ENCODE measurements at regions not wholly inside any gene's neighbourhood (a gene's known extent, or its start where the extent isn't known, plus 50 kb on each side); places are given as distances from the start of the nearest gene placed in this dataset.

DNA sequence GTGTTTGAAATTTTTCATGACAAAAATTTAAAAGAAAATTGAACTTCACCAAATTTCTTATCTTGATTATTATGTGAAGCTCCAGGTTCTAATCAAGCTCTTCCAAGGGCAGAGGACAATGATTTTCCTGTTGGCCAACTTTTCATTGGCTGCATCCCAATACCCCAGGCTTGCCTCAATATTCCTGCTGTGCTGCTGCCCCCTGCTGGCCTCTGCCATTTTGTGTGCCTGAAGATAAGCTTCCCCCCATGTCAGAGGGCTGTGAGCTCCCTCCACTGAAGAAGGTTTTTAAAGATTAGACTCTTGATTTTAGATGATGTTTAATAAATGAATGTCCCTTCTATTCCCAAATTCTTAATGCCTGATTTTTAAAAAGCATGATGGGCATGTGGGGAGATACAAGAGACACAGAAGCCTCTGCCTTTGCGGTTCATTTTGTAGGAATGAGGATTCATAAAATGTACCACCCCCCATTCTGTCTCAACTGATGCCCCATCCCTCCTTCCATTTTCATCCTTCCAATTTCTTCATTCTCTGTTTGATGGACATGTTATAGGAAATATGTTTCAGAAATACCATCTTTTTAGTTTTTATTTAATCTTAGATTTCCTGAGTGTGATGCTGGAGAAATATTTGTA, 76.7 kb upstream of the RGS6 start:
- H3K36me3 Mint-ChIP-seq = no peaks in the 10 kb centered on the region
- H3K4me1 Mint-ChIP-seq = peaks cover 8% of the 10 kb centered on the region
- no peaks in the 10 kb centered on the region for H3K9me3 Mint-ChIP-seq
- no peak overlapping the region for H3K4me3 Mint-ChIP-seq
- ATAC-seq = no peak
- DNase-seq (ENCODE audit: low spot score in 2 of 2) = peak; percentile 34 to 75
- no peak overlapping the region for H3K27ac Mint-ChIP-seq

DNA sequence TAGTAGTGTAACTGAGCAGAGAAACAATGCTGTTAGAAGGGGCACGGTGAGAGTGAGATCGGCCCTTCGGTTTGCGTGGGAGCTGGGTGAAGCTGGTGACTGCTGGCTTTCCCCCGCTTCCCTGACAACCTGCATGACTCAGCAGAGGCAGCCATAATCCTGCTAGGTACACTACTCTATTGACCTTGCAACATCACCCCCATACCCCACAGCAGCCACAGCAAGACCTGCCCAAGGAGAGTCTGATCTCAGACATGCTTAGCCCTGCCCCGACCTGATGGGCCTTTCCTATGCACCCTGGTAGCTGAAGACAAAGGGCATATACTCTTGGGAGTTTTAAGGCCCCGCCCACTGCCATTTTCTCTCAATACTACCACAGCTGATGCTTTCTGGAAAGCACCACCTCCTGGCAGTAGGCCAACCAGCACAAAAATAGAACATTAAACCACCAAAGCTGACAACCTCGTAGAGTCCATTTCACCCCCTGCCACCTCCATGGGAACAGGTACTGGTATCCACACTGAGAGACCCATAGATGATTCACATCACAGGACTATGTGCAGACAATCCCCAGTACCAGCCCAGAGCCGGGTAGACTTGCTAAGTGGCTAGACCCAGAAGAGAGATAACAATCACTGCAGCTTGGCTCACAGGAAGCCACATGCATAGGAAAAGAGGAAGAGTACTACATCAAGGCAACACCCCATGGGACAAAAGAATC, 75.9 kb upstream of the RGS6 start:
- Mint-ChIP-seq H3K9me3 (no peaks in the 10 kb centered on the region), H3K4me3 (no peak overlapping the region), H3K4me1 (peaks cover 8% of the 10 kb centered on the region), H3K27ac (no peak overlapping the region), H3K36me3 (no peaks in the 10 kb centered on the region)
- DNase-seq (ENCODE audit: low spot score in 2 of 2) = no peak
- peak; percentile 45 for ATAC-seq

DNA sequence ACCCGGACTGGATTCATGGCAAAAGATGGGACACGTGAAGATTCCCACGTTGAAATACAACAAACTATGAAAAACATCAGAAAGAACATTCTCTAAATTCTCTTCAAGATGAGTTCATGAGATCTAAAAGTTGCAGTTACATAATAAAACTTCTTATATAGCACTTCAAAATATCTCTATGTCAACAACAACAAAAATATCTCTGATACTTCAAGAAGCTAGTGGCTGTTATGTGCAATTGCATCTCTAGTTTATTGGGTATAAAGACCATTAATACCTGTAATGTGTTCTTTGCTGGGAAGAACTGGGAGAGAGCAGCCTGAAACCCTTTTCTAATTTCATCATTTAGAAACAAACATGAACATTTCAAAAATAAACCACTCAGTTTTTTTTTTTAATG, 69.2 kb upstream of the RGS6 start:
- H3K4me3 Mint-ChIP-seq = no peak overlapping the region
- DNase-seq (ENCODE audit: low spot score in 2 of 2) = no peak
- no peaks in the 10 kb centered on the region for H3K9me3 Mint-ChIP-seq
- H3K36me3 Mint-ChIP-seq = no peaks in the 10 kb centered on the region
- ATAC-seq = no peak
- H3K4me1 Mint-ChIP-seq = no peaks in the 10 kb centered on the region
- H3K27ac Mint-ChIP-seq = no peak overlapping the region

DNA sequence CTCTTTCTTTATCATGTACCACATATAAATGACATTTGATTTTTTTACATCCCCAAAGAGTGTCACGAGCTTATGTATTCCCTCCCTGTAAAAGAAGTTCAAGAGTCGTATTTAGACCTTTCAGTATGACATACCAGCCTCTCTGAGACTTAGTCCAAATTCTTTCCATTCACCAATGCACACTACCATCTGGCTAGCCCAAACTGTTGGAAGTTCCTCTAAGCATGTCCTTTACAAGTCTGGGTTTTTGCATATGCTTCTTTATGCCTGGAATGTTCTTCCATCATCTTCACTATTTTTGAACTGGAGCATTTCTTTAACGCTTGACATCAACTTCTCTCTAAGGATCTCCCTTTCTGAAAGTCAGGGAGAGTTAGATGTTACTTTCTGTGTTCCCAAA, 68.5 kb upstream of the RGS6 start:
- H3K27ac Mint-ChIP-seq = no peak overlapping the region
- no peaks in the 10 kb centered on the region for H3K9me3 Mint-ChIP-seq
- ATAC-seq = no peak

More for the DNA sequence above, 68.5 kb upstream of the RGS6 start:
- Mint-ChIP-seq H3K4me3 (no peak overlapping the region), H3K4me1 (no peaks in the 10 kb centered on the region), H3K36me3 (no peaks in the 10 kb centered on the region)
- DNase-seq (ENCODE audit: low spot score in 2 of 2) = no peak

All from stimulated activated effector memory CD8-positive, alpha-beta T cell treated with anti-CD3 and anti-CD28 coated beads, Interleukin-12 subunit alpha, Interleukin-12 subunit beta, amount 100 ng/mL, for 72 hours (primary cell).